Motor neuron (in vitro differentiated cells): ENCODE measurements at regions not wholly inside any gene's neighbourhood (a gene's known extent, or its start where the extent isn't known, plus 50 kb on each side); places are given as distances from the start of the nearest gene placed in this dataset.
"Not testable (repeated sequence)": the region's sequence is repeated elsewhere in the genome, so short reads cannot be mapped to it uniquely, and the experiment has no call there.

Experiments used
- ATAC-seq, 8 experiments: fragments of 200-7000 bp; cut with Tn5 transposase; replicated peaks in 6 of 8; 2 replicates each; pipeline ENCODE4 v1.8.0; 2021; ENCODE audit warnings: mild to moderate bottlenecking in 8 of 8, moderate library complexity in 8 of 8
- H3K27ac ChIP-seq, 2 donors: fragments of 250-450 bp; sonication (Bioruptor Pico); 2 replicates each; pipeline ENCODE4 v1.9.0; 2021; ENCODE audit warnings: antibody characterized with exemption in 2 of 2, mild to moderate bottlenecking in 2 of 2, moderate library complexity in 1 of 2
- H3K4me1 ChIP-seq, 2 donors: fragments of 250-450 bp; sonication (Bioruptor Pico); replicated peaks in 1 of 2; 2 replicates each; pipeline ENCODE4 v1.6.1; 2021; ENCODE audit warnings: antibody characterized with exemption in 2 of 2, mild to moderate bottlenecking in 2 of 2, moderate library complexity in 1 of 2
- H3K4me3 ChIP-seq, 5 donors: fragments of 250-450 bp; sonication (Bioruptor Pico); 2 replicates each; pipeline ENCODE4 v1.9.0; 2021; ENCODE audit warnings: antibody characterized with exemption in 5 of 5, mild to moderate bottlenecking in 5 of 5, moderate library complexity in 4 of 5
- WGBS, 10 experiments: fragments of 450-650 bp; shearing (Covaris generic); methylation state at CpG; one replicate each; pipeline ENCODE4 v1.0.0; 2022; 5-methylcytosine and 5-hydroxymethylcytosine counted together
- in situ Hi-C, 9 experiments: fragments of 400-800 bp; cut with MboI; loops; one replicate each; pipeline ENCODE4 v1.15.0; 2021; ENCODE audit warnings: low sequenced_read_pairs in 9 of 9, low pct_unique_long_range_greater_than_20kb in 2 of 9; ENCODE audit not compliant: unreplicated experiment in 9 of 9

- no peak overlapping the region for H3K27ac ChIP-seq
- H3K4me1 ChIP-seq, result no peaks in the 10 kb centered on the region
- no peak for ATAC-seq
- in situ Hi-C loops, result no loop called here
- WGBS, 10 experiments, result 8 to 90% (median 50%) methylated on average over 1 to 2 of the region's 2 CpGs; no CpG with 5 or more reads in 5 of the 10 experiments
- no peak overlapping the region for H3K4me3 ChIP-seq
These were observed 259.9 kb upstream of the CNR1 start for GRCh38 chr6:88426005-88426404.

- H3K4me1 ChIP-seq, result no peaks in the 10 kb centered on the region
- H3K27ac ChIP-seq, result no peak overlapping the region
- ATAC-seq, result no peak
- 14 to 94% (median 82%) methylated on average over 3 to 8 of the region's 8 CpGs for WGBS, 10 experiments
- in situ Hi-C loops, result no loop called here
- no peak overlapping the region for H3K4me3 ChIP-seq
These were observed 256.7 kb upstream of the CNR1 start for GRCh38 chr6:88422831-88423230.

GRCh38 chr6:88420967-88421488, 254.9 kb upstream of the CNR1 start:
- WGBS, 10 experiments, result 86 to 100% (median 92%) methylated on average over 5 to 8 of the region's 21 CpGs; no CpG with 5 or more reads in 6 of the 10 experiments
- ATAC-seq, H3K27ac ChIP-seq, H3K4me3 ChIP-seq, H3K4me1 ChIP-seq, in situ Hi-C loops: not testable (repeated sequence)

- in situ Hi-C loops, H3K4me3 ChIP-seq, ATAC-seq, H3K4me1 ChIP-seq, H3K27ac ChIP-seq: not testable (repeated sequence)
- WGBS, 10 experiments, result 4 to 88% (median 76%) methylated on average over 1 to 10 of the region's 13 CpGs; no CpG with 5 or more reads in 1 of the 10 experiments
These were observed 253.0 kb upstream of the CNR1 start for GRCh38 chr6:88418921-88419810.

- H3K4me1 ChIP-seq, in situ Hi-C loops, H3K27ac ChIP-seq, H3K4me3 ChIP-seq, ATAC-seq: not testable (repeated sequence)
- 0 to 93% (median 47%) methylated on average over 1 to 5 of the region's 5 CpGs; no CpG with 5 or more reads in 3 of the 10 experiments for WGBS, 10 experiments
These were observed 251.2 kb upstream of the CNR1 start for GRCh38 chr6:88417361-88417760.

- 0 to 83% (median 56%) methylated on average over 1 of the region's 1 CpG; no CpG with 5 or more reads in 1 of the 10 experiments for WGBS, 10 experiments
- Histone ChIP-seq H3K4me1 (no peaks in the 10 kb centered on the region), H3K27ac (no peak overlapping the region), H3K4me3 (no peak overlapping the region)
- ATAC-seq, result peak in 4 of 8 experiments; percentile 50 to 60 (median 56)
- in situ Hi-C loops, result no loop called here
These were observed 247.3 kb upstream of the CNR1 start for GRCh38 chr6:88413459-88413858.

- ATAC-seq, in situ Hi-C loops, H3K4me1 ChIP-seq, H3K4me3 ChIP-seq, H3K27ac ChIP-seq: not testable (repeated sequence)
- WGBS, 10 experiments, result 27 to 100% (median 96%) methylated on average over 1 to 3 of the region's 4 CpGs; no CpG with 5 or more reads in 5 of the 10 experiments
These were observed 242.2 kb upstream of the CNR1 start for GRCh38 chr6:88408355-88408754.

- in situ Hi-C loops, ATAC-seq, H3K4me1 ChIP-seq, H3K27ac ChIP-seq, H3K4me3 ChIP-seq: not testable (repeated sequence)
- WGBS, 10 experiments, result 64 to 100% (median 78%) methylated on average over 1 to 13 of the region's 19 CpGs; no CpG with 5 or more reads in 7 of the 10 experiments
These were observed 240.5 kb upstream of the CNR1 start for GRCh38 chr6:88406674-88407073.

GRCh38 chr6:88403486-88403885, 237.3 kb upstream of the CNR1 start:
- 0 to 89% (median 22%) methylated on average over 1 of the region's 1 CpG; no CpG with 5 or more reads in 7 of the 10 experiments for WGBS, 10 experiments
- Histone ChIP-seq H3K4me3 (no peak overlapping the region), H3K27ac (no peak overlapping the region), H3K4me1 (no peaks in the 10 kb centered on the region)
- no peak for ATAC-seq
- in situ Hi-C loops, result no loop called here

GRCh38 chr6:88402909-88403308, 236.8 kb upstream of the CNR1 start:
- no peaks in the 10 kb centered on the region for H3K4me1 ChIP-seq
- ATAC-seq, result no peak
- in situ Hi-C loops, result no loop called here
- WGBS, 10 experiments, result 43 to 100% (median 89%) methylated on average over 1 to 3 of the region's 3 CpGs; no CpG with 5 or more reads in 1 of the 10 experiments
- H3K4me3 ChIP-seq, result no peak overlapping the region
- H3K27ac ChIP-seq, result no peak overlapping the region

- in situ Hi-C loops, ATAC-seq, H3K4me1 ChIP-seq, H3K27ac ChIP-seq, H3K4me3 ChIP-seq: not testable (repeated sequence)
- WGBS, 10 experiments, result 50 to 82% (median 65%) methylated on average over 2 of the region's 7 CpGs; no CpG with 5 or more reads in 7 of the 10 experiments
These were observed 224.9 kb upstream of the CNR1 start for GRCh38 chr6:88390998-88391397.

- no peak for ATAC-seq
- no peak overlapping the region for H3K27ac ChIP-seq
- H3K4me3 ChIP-seq, result no peak overlapping the region
- peaks cover 7 to 10% of the 10 kb centered on the region in 2 donors for H3K4me1 ChIP-seq
- in situ Hi-C loops, result no loop called here
These were observed 222.4 kb upstream of the CNR1 start for GRCh38 chr6:88388589-88388988.

GRCh38 chr6:88386167-88386566, 220.0 kb upstream of the CNR1 start:
- Histone ChIP-seq H3K4me1 (peaks cover 10 to 13% of the 10 kb centered on the region in 2 donors), H3K4me3 (no peak overlapping the region), H3K27ac (no peak overlapping the region)
- peak in 5 of 8 experiments; percentile 19 to 75 (median 70) for ATAC-seq
- in situ Hi-C loops, result no loop called here
